HUES64 (cell line): ENCODE measurements at regions not wholly inside any gene's neighbourhood (a gene's known extent, or its start where the extent isn't known, plus 50 kb on each side); places are given as distances from the start of the nearest gene placed in this dataset.

ENCODE experiments used
- H3K27ac ChIP-seq: 2 replicates; pipeline ENCODE4 v1.7.0; 2013; ENCODE audit warnings: low read depth, low read length, inconsistent platforms
- H3K27me3 ChIP-seq: 2 replicates; pipeline ENCODE4 v1.6.1; 2013; ENCODE audit warnings: mild to moderate bottlenecking, low read length; ENCODE audit not compliant: insufficient read depth
- H3K36me3 ChIP-seq: 2 replicates; pipeline ENCODE4 v1.6.1; 2013; ENCODE audit warnings: mild to moderate bottlenecking, low read length; ENCODE audit not compliant: insufficient read depth
- H3K4me1 ChIP-seq: 2 replicates; pipeline ENCODE4 v1.6.1; 2013; ENCODE audit warnings: mild to moderate bottlenecking, low read length, moderate library complexity; ENCODE audit not compliant: insufficient read depth
- H3K4me3 ChIP-seq: 2 replicates; pipeline ENCODE4 v1.5.1; 2013; ENCODE audit warnings: mild to moderate bottlenecking, low read length, moderate library complexity
- H3K9ac ChIP-seq: 2 replicates; pipeline ENCODE4 v1.6.1; 2013; ENCODE audit warnings: mild to moderate bottlenecking, low read depth, low read length
- H3K9me3 ChIP-seq: 2 replicates; pipeline ENCODE4 v1.6.1; 2013; ENCODE audit warnings: low read depth, low read length; ENCODE audit not compliant: insufficient read depth
- WGBS: fragments of 150-250, 120-280 bp; methylation state at CpG from one replicate; pipeline ENCODE4 v1.1.7; 2013; ENCODE audit warnings: missing lambda C conversion rate; 5-methylcytosine and 5-hydroxymethylcytosine counted together

DNA sequence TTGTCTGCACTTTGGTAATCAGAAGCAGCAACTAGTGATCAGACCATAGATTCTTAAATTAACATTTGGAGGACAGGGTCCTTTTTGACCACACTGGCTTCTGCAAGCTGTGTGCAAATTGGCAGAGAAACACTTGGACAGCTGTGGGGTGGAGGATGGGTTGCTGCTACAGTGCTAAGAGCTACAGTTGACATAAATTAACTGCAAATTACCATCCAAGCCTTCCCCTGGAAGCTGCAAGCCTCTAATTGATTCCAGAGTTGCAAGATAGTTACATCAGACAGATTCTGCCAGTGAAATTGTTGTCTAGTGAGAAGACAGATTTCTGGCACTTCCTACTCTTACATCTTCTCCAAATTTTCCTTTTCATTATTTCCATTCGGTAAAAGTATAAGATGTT is 517.7 kb downstream of the DIRAS2 start:
- H3K36me3 ChIP-seq = no peaks in the 10 kb centered on the region
- WGBS = 89% methylated on average over 1 of the region's 1 CpG
- no peaks in the 10 kb centered on the region for H3K4me1 ChIP-seq
- H3K4me3 ChIP-seq = no peak overlapping the region
- no peak overlapping the region for H3K9ac ChIP-seq
- H3K27me3 ChIP-seq = no peaks in the 10 kb centered on the region
- no peak overlapping the region for H3K27ac ChIP-seq
- H3K9me3 ChIP-seq = no peaks in the 10 kb centered on the region

DNA sequence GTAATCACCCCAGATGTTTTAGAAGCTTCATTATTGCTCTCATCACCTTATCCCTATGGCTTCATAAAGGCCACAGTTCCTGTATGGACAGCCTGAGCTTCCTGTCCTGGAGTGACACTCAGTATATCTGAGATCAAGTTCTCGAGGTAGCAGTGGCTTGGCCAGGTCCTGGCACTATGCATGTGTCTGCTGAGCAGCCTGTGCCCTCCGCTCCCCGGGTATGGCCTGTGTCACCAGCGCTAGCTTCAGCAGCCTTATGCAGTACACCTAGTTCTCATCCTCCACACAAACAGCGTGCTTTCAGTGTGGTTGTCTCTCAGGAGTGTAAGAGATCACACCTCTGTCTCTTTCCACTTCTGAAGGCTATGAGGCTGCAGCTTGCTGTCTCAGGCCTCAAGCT is 514.7 kb downstream of the DIRAS2 start:
- H3K4me1 ChIP-seq = no peaks in the 10 kb centered on the region
- H3K4me3 ChIP-seq = no peak overlapping the region
- no peaks in the 10 kb centered on the region for H3K9me3 ChIP-seq
- H3K27ac ChIP-seq = no peak overlapping the region
- 93% methylated on average over 5 of the region's 5 CpGs for WGBS
- H3K9ac ChIP-seq = no peak overlapping the region
- no peaks in the 10 kb centered on the region for H3K36me3 ChIP-seq
- no peaks in the 10 kb centered on the region for H3K27me3 ChIP-seq

DNA sequence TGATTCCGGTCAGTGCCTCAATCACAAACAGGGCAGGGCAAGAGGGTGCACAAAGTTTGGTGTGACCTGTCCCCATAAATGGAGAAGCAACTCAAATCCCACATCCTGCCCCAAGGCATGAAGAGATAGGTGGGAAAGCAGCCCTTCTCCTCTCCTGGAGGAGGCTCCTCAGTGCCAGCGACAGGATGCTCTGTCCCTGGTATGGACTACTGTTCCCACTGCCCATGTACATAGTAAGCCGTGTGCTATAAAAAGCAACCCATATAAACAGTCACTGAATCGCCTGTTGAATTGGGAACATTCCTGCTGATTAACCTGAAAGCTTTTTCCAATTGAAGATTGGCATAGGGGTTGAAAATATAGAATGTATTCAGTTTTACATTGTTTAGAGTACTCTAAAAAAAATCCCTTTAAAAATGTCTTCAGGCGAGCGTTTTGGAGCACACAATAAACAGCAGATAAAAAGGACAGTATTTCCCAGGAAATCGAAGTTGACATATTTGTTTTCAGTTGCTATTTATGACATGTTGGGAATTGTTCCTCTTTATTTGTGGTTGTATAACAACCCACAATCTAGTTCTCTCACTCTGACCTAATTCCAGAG is 513.9 kb downstream of the DIRAS2 start:
- H3K27me3 ChIP-seq = no peaks in the 10 kb centered on the region
- no peaks in the 10 kb centered on the region for H3K4me1 ChIP-seq
- H3K36me3 ChIP-seq = no peaks in the 10 kb centered on the region
- H3K4me3 ChIP-seq = no peak overlapping the region
- H3K9ac ChIP-seq = no peak overlapping the region
- H3K27ac ChIP-seq = no peak overlapping the region
- no peaks in the 10 kb centered on the region for H3K9me3 ChIP-seq
- WGBS = 87% methylated on average over 7 of the region's 7 CpGs

DNA sequence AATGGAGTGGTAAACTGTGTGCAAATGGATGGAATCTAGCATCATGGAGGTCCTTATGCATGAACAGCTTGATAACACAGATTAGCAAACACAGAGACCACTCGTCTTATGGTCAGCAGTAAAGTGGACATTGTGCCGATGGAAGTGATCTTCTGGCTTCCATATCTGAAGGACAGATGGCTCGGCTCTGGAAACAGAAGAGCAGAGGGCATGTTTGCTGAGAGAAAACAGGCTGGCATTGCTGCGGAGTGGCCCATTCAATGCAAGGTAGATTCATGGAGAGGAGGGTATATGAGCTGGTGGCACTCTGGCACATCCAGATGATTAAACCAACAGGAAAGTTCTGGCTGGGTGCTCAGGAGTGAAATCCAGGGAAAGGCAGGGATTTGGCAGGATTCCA is 513.2 kb downstream of the DIRAS2 start:
- no peak overlapping the region for H3K9ac ChIP-seq
- WGBS = 94% methylated on average over 4 of the region's 4 CpGs
- H3K27me3 ChIP-seq = no peaks in the 10 kb centered on the region
- H3K4me1 ChIP-seq = no peaks in the 10 kb centered on the region
- H3K36me3 ChIP-seq = no peaks in the 10 kb centered on the region
- no peak overlapping the region for H3K4me3 ChIP-seq
- H3K27ac ChIP-seq = no peak overlapping the region
- H3K9me3 ChIP-seq = no peaks in the 10 kb centered on the region

GRCh38 chr9:90131568-90131967 is 511.1 kb downstream of the DIRAS2 start:
- Histone ChIP-seq H3K27me3 (no peaks in the 10 kb centered on the region), H3K36me3 (no peaks in the 10 kb centered on the region), H3K4me1 (no peaks in the 10 kb centered on the region), H3K9ac (no peak overlapping the region), H3K4me3 (no peak overlapping the region), H3K27ac (no peak overlapping the region), H3K9me3 (no peaks in the 10 kb centered on the region)
- WGBS = 90% methylated on average over 7 of the region's 7 CpGs

DNA sequence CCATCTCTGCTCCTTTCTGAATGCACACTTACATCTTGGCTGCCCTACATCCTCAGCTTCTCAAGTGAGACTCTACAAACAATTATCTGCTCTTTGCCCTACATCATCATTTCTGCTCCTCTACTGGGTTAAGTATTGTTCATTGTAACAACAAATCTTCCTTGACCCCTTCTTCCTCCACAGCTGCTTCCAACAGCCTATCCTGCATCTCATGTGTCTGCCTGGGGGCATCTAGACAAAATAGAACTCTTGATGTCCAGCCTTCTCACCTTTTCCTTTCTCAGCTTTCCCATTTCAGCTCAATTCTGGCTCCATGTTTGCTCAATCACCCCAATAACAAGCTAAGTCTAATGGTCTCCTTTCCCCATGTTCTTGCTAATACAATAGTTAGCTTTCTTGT is 509.8 kb downstream of the DIRAS2 start:
- Histone ChIP-seq H3K4me3 (no peak overlapping the region), H3K27ac (no peak overlapping the region), H3K4me1 (no peaks in the 10 kb centered on the region), H3K36me3 (no peaks in the 10 kb centered on the region), H3K9ac (no peak overlapping the region), H3K9me3 (no peaks in the 10 kb centered on the region), H3K27me3 (no peaks in the 10 kb centered on the region)

- H3K9me3 ChIP-seq = no peaks in the 10 kb centered on the region
- H3K27ac ChIP-seq = no peak overlapping the region
- H3K4me1 ChIP-seq = no peaks in the 10 kb centered on the region
- no peaks in the 10 kb centered on the region for H3K36me3 ChIP-seq
- no peak overlapping the region for H3K9ac ChIP-seq
- H3K27me3 ChIP-seq = no peaks in the 10 kb centered on the region
- 85% methylated on average over 1 of the region's 1 CpG for WGBS
- no peak overlapping the region for H3K4me3 ChIP-seq
Measured at GRCh38 chr9:90137801-90138200, 504.8 kb downstream of the DIRAS2 start.

- H3K36me3 ChIP-seq = no peaks in the 10 kb centered on the region
- no peaks in the 10 kb centered on the region for H3K27me3 ChIP-seq
- H3K9ac ChIP-seq = no peak overlapping the region
- WGBS = 74% methylated on average over 7 of the region's 7 CpGs
- no peaks in the 10 kb centered on the region for H3K4me1 ChIP-seq
- no peaks in the 10 kb centered on the region for H3K9me3 ChIP-seq
- H3K4me3 ChIP-seq = no peak overlapping the region
- no peak overlapping the region for H3K27ac ChIP-seq
Measured at GRCh38 chr9:90140131-90140818, 502.3 kb downstream of the DIRAS2 start.

DNA sequence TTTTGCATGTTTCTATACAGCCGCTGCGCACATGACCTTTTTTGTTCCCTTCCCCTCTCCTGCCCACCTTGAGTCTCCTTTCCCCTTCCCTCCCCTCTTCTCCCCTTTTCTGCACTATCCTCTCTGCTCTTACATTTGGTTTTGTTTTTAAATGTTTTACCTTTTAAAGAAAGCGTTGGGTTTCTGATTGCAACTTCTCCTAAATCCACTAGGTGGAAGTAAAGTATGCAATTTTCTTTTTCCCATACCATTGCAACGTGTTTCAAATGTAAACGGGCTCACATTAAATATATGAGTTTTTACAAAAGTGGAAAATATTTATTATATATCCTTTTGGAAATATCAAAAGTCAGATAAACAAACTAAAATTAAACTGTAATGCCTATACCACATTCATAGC is 500.9 kb downstream of the DIRAS2 start:
- H3K9ac ChIP-seq = no peak overlapping the region
- WGBS = 97% methylated on average over 2 of the region's 5 CpGs
- H3K4me1 ChIP-seq = no peaks in the 10 kb centered on the region
- H3K9me3 ChIP-seq = peaks cover 4% of the 10 kb centered on the region; the same call in 1 of the 2 replicates
- H3K27ac ChIP-seq = no peak overlapping the region
- H3K36me3 ChIP-seq = no peaks in the 10 kb centered on the region
- no peak overlapping the region for H3K4me3 ChIP-seq
- no peaks in the 10 kb centered on the region for H3K27me3 ChIP-seq

- Histone ChIP-seq H3K4me3 (no peak overlapping the region), H3K27me3 (no peaks in the 10 kb centered on the region), H3K9me3 (peaks cover 6% of the 10 kb centered on the region; the same call in 1 of the 2 replicates), H3K27ac (no peak overlapping the region), H3K4me1 (no peaks in the 10 kb centered on the region), H3K36me3 (no peaks in the 10 kb centered on the region), H3K9ac (no peak overlapping the region)
- WGBS = 28% methylated on average over 5 of the region's 5 CpGs
Measured at GRCh38 chr9:90142580-90142979, 500.0 kb downstream of the DIRAS2 start.

- H3K4me3 ChIP-seq = no peak overlapping the region
- no peaks in the 10 kb centered on the region for H3K27me3 ChIP-seq
- H3K9me3 ChIP-seq = peaks cover 12% of the 10 kb centered on the region; the same call in 1 of the 2 replicates
- no peak overlapping the region for H3K27ac ChIP-seq
- no peaks in the 10 kb centered on the region for H3K4me1 ChIP-seq
- H3K9ac ChIP-seq = no peak overlapping the region
- no peaks in the 10 kb centered on the region for H3K36me3 ChIP-seq
- 100% methylated on average over 1 of the region's 3 CpGs for WGBS
Measured at GRCh38 chr9:90147426-90147825, 495.2 kb downstream of the DIRAS2 start.

- WGBS = 100% methylated on average over 2 of the region's 2 CpGs
- H3K36me3 ChIP-seq = no peaks in the 10 kb centered on the region
- no peaks in the 10 kb centered on the region for H3K27me3 ChIP-seq
- H3K4me3 ChIP-seq = no peak overlapping the region
- H3K9ac ChIP-seq = no peak overlapping the region
- no peak overlapping the region for H3K27ac ChIP-seq
- no peaks in the 10 kb centered on the region for H3K9me3 ChIP-seq
- no peaks in the 10 kb centered on the region for H3K4me1 ChIP-seq
Measured at GRCh38 chr9:90156318-90156717, 486.3 kb downstream of the DIRAS2 start.
